GM18502 (cell line): ENCODE measurements at regions not wholly inside any gene's neighbourhood (a gene's known extent, or its start where the extent isn't known, plus 50 kb on each side); places are given as distances from the start of the nearest gene placed in this dataset.
A peak's percentile ranks its signal among the peaks of the same experiment; 100 is the strongest.
"Not testable (repeated sequence)": the region's sequence is repeated elsewhere in the genome, so short reads cannot be mapped to it uniquely, and the experiment has no call there.

Experiments used
- ATAC-seq: cut with Tn5 transposase; IDR thresholded peaks from one replicate; pipeline ENCODE4 v1.9.1; 2021; ENCODE audit warnings: mild to moderate bottlenecking; ENCODE audit not compliant: unreplicated experiment, poor library complexity

- no peak for ATAC-seq
Observed at GRCh38 chr18:41643427-41643826, 311.6 kb upstream of the PIK3C3 start.

- ATAC-seq: no peak
Observed at GRCh38 chr18:41642756-41643155, 312.3 kb upstream of the PIK3C3 start.

GRCh38 chr18:41639218-41639617, 315.8 kb upstream of the PIK3C3 start:
- no peak for ATAC-seq

- ATAC-seq: not testable (repeated sequence)
Observed at GRCh38 chr18:41631723-41632285, 323.2 kb upstream of the PIK3C3 start.

GRCh38 chr18:41630232-41630886, 324.7 kb upstream of the PIK3C3 start:
- no peak for ATAC-seq

- ATAC-seq: no peak
Observed at GRCh38 chr18:41624460-41624859, 330.6 kb upstream of the PIK3C3 start.

- no peak for ATAC-seq
Observed at GRCh38 chr18:41621177-41621576, 333.9 kb upstream of the PIK3C3 start.

- ATAC-seq: peak; percentile 49
Observed at GRCh38 chr18:41618147-41618546, 336.9 kb upstream of the PIK3C3 start.

GRCh38 chr18:41617647-41618046, 337.4 kb upstream of the PIK3C3 start:
- ATAC-seq: no peak

- no peak for ATAC-seq
Observed at GRCh38 chr18:41613003-41613609, 341.9 kb upstream of the PIK3C3 start.

GRCh38 chr18:41604964-41605363, 350.1 kb upstream of the PIK3C3 start:
- ATAC-seq: no peak

- no peak for ATAC-seq
Observed at GRCh38 chr18:41602034-41602433, 353.0 kb upstream of the PIK3C3 start.

- ATAC-seq: no peak
Observed at GRCh38 chr18:41600693-41601391, 354.2 kb upstream of the PIK3C3 start.

- no peak for ATAC-seq
Observed at GRCh38 chr18:41599466-41599865, 355.6 kb upstream of the PIK3C3 start.

GRCh38 chr18:41594582-41594981, 360.5 kb upstream of the PIK3C3 start:
- ATAC-seq: no peak

GRCh38 chr18:41593171-41593675, 361.8 kb upstream of the PIK3C3 start:
- ATAC-seq: no peak

GRCh38 chr18:41587976-41588375, 367.1 kb upstream of the PIK3C3 start:
- ATAC-seq: no peak

- no peak for ATAC-seq
Observed at GRCh38 chr18:41585512-41585911, 369.5 kb upstream of the PIK3C3 start.

- ATAC-seq: no peak
Observed at GRCh38 chr18:41579185-41579584, 375.8 kb upstream of the PIK3C3 start.

GRCh38 chr18:41577529-41577928, 377.5 kb upstream of the PIK3C3 start:
- ATAC-seq: no peak

- no peak for ATAC-seq
Observed at GRCh38 chr18:41576643-41577042, 378.4 kb upstream of the PIK3C3 start.
